T-cell (primary cell): ENCODE measurements at regions not wholly inside any gene's neighbourhood (a gene's known extent, or its start where the extent isn't known, plus 50 kb on each side); places are given as distances from the start of the nearest gene placed in this dataset.

ENCODE experiments used
- ATAC-seq, 4 experiments: fragments of 200-7000 bp in 3 of 4; fragments of 150-1000 bp in 1 of 4; cut with Tn5 transposase; replicated peaks in 1 of 4; 1 replicate in 3 of 4; 2 replicates in 1 of 4; pipeline ENCODE4 v1.10.0; 2021; ENCODE audit warnings: moderate library complexity in 3 of 4, mild to moderate bottlenecking in 2 of 4, moderate number of reproducible peaks in 1 of 4
- CTCF ChIA-PET, 2 donors: fragments of 300-600 bp; sonication (Branson Sonifier 250); formaldehyde crosslinking; loops; one replicate each; lab custom pipeline; 2022; ENCODE audit warnings: antibody characterized with exemption in 2 of 2; lab: Charles Lee
- POLR2A ChIA-PET, 2 donors: fragments of 300-600 bp; sonication (Branson Sonifier 250); formaldehyde crosslinking; loops; one replicate each; lab custom pipeline; 2022; ENCODE audit warnings: antibody characterized with exemption in 2 of 2; lab: Charles Lee
- DNase-seq, 35 experiments: peaks; one replicate each; pipeline versions ENCODE4 v3.0.0 to v3.0.0-alpha.2; 2013 to 2023
- H3K27ac ChIP-seq: one replicate; pipeline ENCODE4 v1.5.1; 2013; ENCODE audit warnings: low read length
- H3K27me3 ChIP-seq, 2 experiments: replicated peaks in 1 of 2; 1 replicate in 1 of 2; 2 replicates in 1 of 2; pipeline versions ENCODE4 v1.6.1 to v1.7.0; 2013; ENCODE audit warnings: low read length in 1 of 2, mixed read lengths in 1 of 2; ENCODE audit not compliant: control insufficient read depth in 2 of 2, insufficient read depth in 2 of 2; ENCODE audit errors: extremely low read depth in 1 of 2
- H3K36me3 ChIP-seq, 2 donors: 1 replicate in 1 of 2; 2 replicates in 1 of 2; pipeline versions ENCODE4 v1.6.1 to v1.7.0; 2013; ENCODE audit warnings: low read length in 1 of 2; ENCODE audit not compliant: control insufficient read depth in 2 of 2, insufficient read depth in 1 of 2; ENCODE audit errors: extremely low read depth in 1 of 2
- H3K4me1 ChIP-seq, 2 experiments: 1 replicate in 1 of 2; 2 replicates in 1 of 2; pipeline versions ENCODE4 v1.6.1 to v1.7.0; 2013; ENCODE audit warnings: low read length in 2 of 2, mixed read lengths in 1 of 2; ENCODE audit not compliant: insufficient read depth in 2 of 2, control insufficient read depth in 1 of 2; ENCODE audit errors: extremely low read depth in 1 of 2
- H3K4me3 ChIP-seq, 2 donors: 1 replicate in 1 of 2; 2 replicates in 1 of 2; pipeline versions ENCODE4 v1.5.1 to v1.7.0; 2013; ENCODE audit warnings: mild to moderate bottlenecking in 2 of 2, low read length in 1 of 2, moderate library complexity in 1 of 2; ENCODE audit not compliant: control insufficient read depth in 1 of 2; ENCODE audit errors: extremely low read depth in 1 of 2
- H3K9me3 ChIP-seq: 2 replicates; pipeline ENCODE4 v1.7.0; 2013
- H3K27ac Mint-ChIP-seq, 2 donors: one replicate each; pipeline ENCODE4 v1.8.0; 2020 to 2021; ENCODE audit warnings: mild to moderate bottlenecking in 2 of 2, mixed read lengths in 2 of 2
- H3K27me3 Mint-ChIP-seq, 2 donors: one replicate each; pipeline ENCODE4 v1.8.0; 2021 to 2022; ENCODE audit warnings: mixed read lengths in 2 of 2
- H3K36me3 Mint-ChIP-seq: one replicate; pipeline ENCODE4 v1.8.0; 2021; ENCODE audit warnings: mixed read lengths
- H3K4me1 Mint-ChIP-seq, 3 donors: one replicate each; pipeline ENCODE4 v1.8.0; 2020 to 2022; ENCODE audit warnings: mixed read lengths in 3 of 3, mild to moderate bottlenecking in 1 of 3
- H3K4me3 Mint-ChIP-seq, 3 donors: one replicate each; pipeline ENCODE4 v1.8.0; 2020 to 2022; ENCODE audit warnings: mild to moderate bottlenecking in 3 of 3, mixed read lengths in 3 of 3, moderate library complexity in 3 of 3
- H3K9me3 Mint-ChIP-seq, 3 donors: one replicate each; pipeline ENCODE4 v1.8.0; 2020 to 2022; ENCODE audit warnings: mixed read lengths in 3 of 3
- WGBS: methylation state at CpG from one replicate; pipeline ENCODE4 v1.1.5; 2013; ENCODE audit warnings: missing lambda C conversion rate; ENCODE audit not compliant: insufficient coverage; 5-methylcytosine and 5-hydroxymethylcytosine counted together

DNA sequence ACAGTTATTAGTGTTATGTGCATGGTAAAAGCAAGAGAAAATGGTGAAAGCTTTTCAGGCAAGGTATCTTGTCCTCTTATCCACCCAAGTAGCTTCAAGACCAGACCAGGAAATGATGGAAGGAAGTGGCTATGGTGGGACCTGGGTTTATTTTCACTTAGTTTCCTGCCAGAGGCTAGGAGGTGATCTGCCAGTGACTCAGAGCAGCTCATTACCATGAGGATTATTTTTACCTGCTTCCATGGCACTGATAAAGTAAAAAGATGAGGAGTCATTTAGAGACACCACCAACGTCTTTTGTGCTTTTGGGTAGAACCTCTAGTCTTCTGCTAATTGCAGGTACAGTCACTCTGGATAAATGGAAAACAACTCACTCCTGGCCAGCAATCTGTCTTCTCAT is 339.9 kb upstream of the KIRREL3 start:
- H3K4me3 ChIP-seq, result no peak overlapping the region
- no peak overlapping the region for H3K27ac ChIP-seq
- no peaks in the 10 kb centered on the region for H3K4me1 Mint-ChIP-seq
- H3K27me3 ChIP-seq, result no peaks in the 10 kb centered on the region
- no peaks in the 10 kb centered on the region for H3K36me3 ChIP-seq
- no peak overlapping the region for H3K27ac Mint-ChIP-seq
- ChIA-PET POLR2A (no interaction called here), CTCF (no interaction called here)
- ATAC-seq (no peak), DNase-seq (no peak)
- no peak overlapping the region for H3K4me3 Mint-ChIP-seq
- peaks cover 2 to 15% of the 10 kb centered on the region in 2 donors for H3K27me3 Mint-ChIP-seq
- peaks cover 0 to 3% (median 0%) of the 10 kb centered on the region in 3 donors for H3K9me3 Mint-ChIP-seq
- no peaks in the 10 kb centered on the region for H3K36me3 Mint-ChIP-seq
- no peaks in the 10 kb centered on the region for H3K9me3 ChIP-seq
- no peaks in the 10 kb centered on the region for H3K4me1 ChIP-seq
- no CpG with 5 or more reads among the region's 1 CpG for WGBS

- Mint-ChIP-seq H3K27me3 (peaks cover 0 to 9% of the 10 kb centered on the region in 2 donors), H3K27ac (no peak overlapping the region), H3K4me1 (no peaks in the 10 kb centered on the region), H3K4me3 (no peak overlapping the region), H3K9me3 (peaks cover 0 to 5% (median 0%) of the 10 kb centered on the region in 3 donors), H3K36me3 (no peaks in the 10 kb centered on the region)
- H3K36me3 ChIP-seq, result no peaks in the 10 kb centered on the region
- H3K27me3 ChIP-seq, result no peaks in the 10 kb centered on the region
- ChIA-PET CTCF (no interaction called here), POLR2A (no interaction called here)
- ATAC-seq (no peak), DNase-seq (no peak)
- H3K4me3 ChIP-seq, result no peak overlapping the region
- no peaks in the 10 kb centered on the region for H3K4me1 ChIP-seq
- no peak overlapping the region for H3K27ac ChIP-seq
- H3K9me3 ChIP-seq, result no peaks in the 10 kb centered on the region
- WGBS, result 100% methylated on average over 1 of the region's 1 CpG
These were observed 338.8 kb upstream of the KIRREL3 start for GRCh38 chr11:127339376-127339775.

- Histone ChIP-seq H3K9me3 (no peaks in the 10 kb centered on the region), H3K27me3 (no peaks in the 10 kb centered on the region), H3K36me3 (no peaks in the 10 kb centered on the region), H3K4me3 (no peak overlapping the region), H3K4me1 (no peaks in the 10 kb centered on the region), H3K27ac (no peak overlapping the region)
- no peak for ATAC-seq
- Mint-ChIP-seq H3K9me3 (peaks cover 0 to 5% (median under 1%) of the 10 kb centered on the region in 3 donors), H3K27ac (no peak overlapping the region), H3K4me1 (no peaks in the 10 kb centered on the region), H3K36me3 (no peaks in the 10 kb centered on the region), H3K27me3 (peaks cover 0 to 9% of the 10 kb centered on the region in 2 donors), H3K4me3 (no peak overlapping the region)
- CTCF ChIA-PET, result interaction anchor here in 1 of 2 donors (0.6 kb wide), 1 partner anchor 152 kb away, joined by 3 read pairs; no protein-coding TSS in a partner anchor
- POLR2A ChIA-PET, result no interaction called here
- DNase-seq, result no peak
- no CpG with 5 or more reads among the region's 6 CpGs for WGBS
These were observed 338.1 kb upstream of the KIRREL3 start for GRCh38 chr11:127338380-127339259.

DNA sequence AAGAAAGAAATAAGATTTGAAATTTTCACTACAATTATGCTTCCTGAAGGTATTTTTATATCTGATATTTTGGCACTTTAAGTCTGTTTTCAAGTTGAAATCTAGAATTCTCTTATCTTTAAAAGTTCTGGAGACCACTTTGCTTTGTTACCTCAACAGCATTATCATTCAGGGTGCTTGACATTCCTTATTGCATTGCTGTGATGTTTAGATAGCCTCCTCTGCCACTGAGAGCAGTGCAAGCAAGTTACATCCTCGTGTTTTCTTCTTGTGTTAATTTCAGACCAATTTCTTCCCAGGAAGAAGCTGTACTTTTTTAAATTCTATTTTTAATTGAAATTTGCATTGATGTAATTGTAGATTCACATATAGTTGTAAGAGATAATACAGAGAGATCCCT is 333.9 kb upstream of the KIRREL3 start:
- Mint-ChIP-seq H3K27ac (no peak overlapping the region), H3K4me3 (no peak overlapping the region), H3K27me3 (peaks cover 0 to 7% of the 10 kb centered on the region in 2 donors), H3K36me3 (no peaks in the 10 kb centered on the region), H3K9me3 (peaks cover 4 to 19% (median 9%) of the 10 kb centered on the region in 3 donors), H3K4me1 (no peaks in the 10 kb centered on the region)
- Histone ChIP-seq H3K9me3 (no peaks in the 10 kb centered on the region), H3K27ac (no peak overlapping the region), H3K36me3 (no peaks in the 10 kb centered on the region), H3K27me3 (no peaks in the 10 kb centered on the region), H3K4me3 (no peak overlapping the region), H3K4me1 (no peaks in the 10 kb centered on the region)
- WGBS, result no CpG with 5 or more reads among the region's 1 CpG
- ATAC-seq (no peak), DNase-seq (no peak)
- ChIA-PET CTCF (no interaction called here), POLR2A (no interaction called here)

DNA sequence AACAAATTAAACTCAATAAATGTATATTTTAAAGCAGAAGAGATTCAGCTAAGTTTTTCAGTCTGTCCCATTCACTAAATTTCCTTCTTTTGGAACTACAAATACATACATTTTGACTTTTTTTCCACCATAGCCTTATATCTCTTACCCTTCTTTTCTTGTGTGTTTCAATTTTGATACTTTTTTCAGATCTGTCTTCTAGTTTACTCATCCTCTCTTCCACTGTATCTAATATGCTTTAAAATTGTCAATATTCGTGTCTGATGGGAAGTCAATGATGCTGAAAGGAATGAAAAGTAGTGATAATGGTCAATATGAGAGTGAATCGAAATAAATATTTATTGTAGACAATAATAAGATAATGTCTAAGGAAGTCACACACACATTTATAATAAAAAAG is 332.3 kb upstream of the KIRREL3 start:
- H3K4me1 ChIP-seq, result no peaks in the 10 kb centered on the region
- no peaks in the 10 kb centered on the region for H3K27me3 Mint-ChIP-seq
- CTCF ChIA-PET, result no interaction called here
- WGBS, result no CpG with 5 or more reads among the region's 2 CpGs
- no peak overlapping the region for H3K4me3 ChIP-seq
- peaks cover 4 to 19% (median 9%) of the 10 kb centered on the region in 3 donors for H3K9me3 Mint-ChIP-seq
- no peaks in the 10 kb centered on the region for H3K9me3 ChIP-seq
- no peaks in the 10 kb centered on the region for H3K36me3 ChIP-seq
- H3K36me3 Mint-ChIP-seq, result no peaks in the 10 kb centered on the region
- POLR2A ChIA-PET, result no interaction called here
- no peaks in the 10 kb centered on the region for H3K4me1 Mint-ChIP-seq
- no peak for DNase-seq
- no peak overlapping the region for H3K27ac Mint-ChIP-seq
- H3K27me3 ChIP-seq, result no peaks in the 10 kb centered on the region
- no peak overlapping the region for H3K4me3 Mint-ChIP-seq
- ATAC-seq, result no peak
- no peak overlapping the region for H3K27ac ChIP-seq

DNA sequence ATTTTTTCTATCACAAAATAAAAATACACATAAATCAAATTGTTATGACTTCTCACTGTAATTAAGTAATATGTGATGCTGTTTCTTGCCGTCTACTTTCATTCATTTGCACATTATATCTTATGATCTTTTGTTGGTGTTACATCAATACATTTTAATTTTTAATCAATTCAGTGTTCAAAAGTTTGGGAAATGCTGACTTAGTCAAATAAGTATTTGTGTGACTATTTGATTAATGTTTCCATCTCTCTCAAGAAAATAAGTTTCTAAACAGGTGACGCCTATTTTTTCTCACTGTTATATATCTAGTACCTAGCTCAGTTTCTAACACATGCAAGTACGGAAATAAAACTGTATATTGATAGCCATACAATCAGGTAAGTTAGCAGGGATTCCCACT is 329.5 kb upstream of the KIRREL3 start:
- no peaks in the 10 kb centered on the region for H3K4me1 ChIP-seq
- H3K4me3 ChIP-seq, result no peak overlapping the region
- no peaks in the 10 kb centered on the region for H3K4me1 Mint-ChIP-seq
- no peaks in the 10 kb centered on the region for H3K27me3 ChIP-seq
- H3K27me3 Mint-ChIP-seq, result no peaks in the 10 kb centered on the region
- 40% methylated on average over 1 of the region's 3 CpGs for WGBS
- H3K9me3 ChIP-seq, result no peaks in the 10 kb centered on the region
- no peaks in the 10 kb centered on the region for H3K36me3 Mint-ChIP-seq
- H3K27ac Mint-ChIP-seq, result no peak overlapping the region
- no peak for ATAC-seq
- POLR2A ChIA-PET, result no interaction called here
- H3K4me3 Mint-ChIP-seq, result no peak overlapping the region
- no peaks in the 10 kb centered on the region for H3K36me3 ChIP-seq
- CTCF ChIA-PET, result no interaction called here
- H3K27ac ChIP-seq, result no peak overlapping the region
- peaks cover 4 to 14% (median 9%) of the 10 kb centered on the region in 3 donors for H3K9me3 Mint-ChIP-seq
- DNase-seq, result no peak
